AG20443 (cell line): ENCODE measurements at regions not wholly inside any gene's neighbourhood (a gene's known extent, or its start where the extent isn't known, plus 50 kb on each side); places are given as distances from the start of the nearest gene placed in this dataset.
"Not testable (repeated sequence)": the region's sequence is repeated elsewhere in the genome, so short reads cannot be mapped to it uniquely, and the experiment has no call there.

Experiments
- DNase-seq: peaks from one replicate; pipeline ENCODE4 v3.0.0; 2012; ENCODE audit warnings: low spot score, mixed read lengths

GRCh38 chr21:34219334-34220060 is 144.3 kb upstream of the KCNE2 start:
- DNase-seq: no peak

- no peak for DNase-seq
Measured at GRCh38 chr21:34220556-34221195, 143.1 kb upstream of the KCNE2 start.

- DNase-seq: no peak
Measured at GRCh38 chr21:34221331-34222030, 142.3 kb upstream of the KCNE2 start.

GRCh38 chr21:34222031-34222335 is 141.8 kb upstream of the KCNE2 start:
- DNase-seq: no peak

GRCh38 chr21:34223376-34223775 is 140.4 kb upstream of the KCNE2 start:
- DNase-seq: no peak

- DNase-seq: no peak
Measured at GRCh38 chr21:34227386-34227852, 136.4 kb upstream of the KCNE2 start.

- DNase-seq: no peak
Measured at GRCh38 chr21:34228792-34229191, 135.0 kb upstream of the KCNE2 start.

GRCh38 chr21:34229353-34229752 is 134.5 kb upstream of the KCNE2 start:
- no peak for DNase-seq

- DNase-seq: not testable (repeated sequence)
Measured at GRCh38 chr21:34233741-34234140, 130.1 kb upstream of the KCNE2 start.

GRCh38 chr21:34235514-34235913 is 128.3 kb upstream of the KCNE2 start:
- no peak for DNase-seq

- DNase-seq: no peak
Measured at GRCh38 chr21:34242973-34243372, 120.8 kb upstream of the KCNE2 start.

GRCh38 chr21:34243562-34243961 is 120.2 kb upstream of the KCNE2 start:
- no peak for DNase-seq

GRCh38 chr21:34252751-34253150 is 111.1 kb upstream of the KCNE2 start:
- DNase-seq: no peak

GRCh38 chr21:34255073-34255472 is 108.7 kb upstream of the KCNE2 start:
- no peak for DNase-seq

- DNase-seq: no peak
Measured at GRCh38 chr21:34260277-34261008, 103.4 kb upstream of the KCNE2 start.

- DNase-seq: no peak
Measured at GRCh38 chr21:34261841-34262468, 101.9 kb upstream of the KCNE2 start.

- no peak for DNase-seq
Measured at GRCh38 chr21:34262469-34262845, 101.3 kb upstream of the KCNE2 start.

GRCh38 chr21:34263629-34264028 is 100.2 kb upstream of the KCNE2 start:
- no peak for DNase-seq

GRCh38 chr21:34266351-34266750 is 97.5 kb upstream of the KCNE2 start:
- DNase-seq: no peak

- DNase-seq: no peak
Measured at GRCh38 chr21:34268493-34268892, 95.3 kb upstream of the KCNE2 start.

- DNase-seq: no peak
Measured at GRCh38 chr21:34270411-34270810, 93.4 kb upstream of the KCNE2 start.

- DNase-seq: no peak
Measured at GRCh38 chr21:34271189-34271851, 92.5 kb upstream of the KCNE2 start.
